Mesodermal cell (in vitro differentiated cells): ENCODE measurements at regions not wholly inside any gene's neighbourhood (a gene's known extent, or its start where the extent isn't known, plus 50 kb on each side); places are given as distances from the start of the nearest gene placed in this dataset.

ENCODE experiments used
- H3K27ac ChIP-seq: 2 replicates; pipeline ENCODE4 v1.7.0; 2013; ENCODE audit warnings: mild to moderate bottlenecking, low read depth, low read length, moderate library complexity; ENCODE audit not compliant: severe bottlenecking
- H3K36me3 ChIP-seq: 2 replicates; pipeline ENCODE4 v1.7.1; 2013; ENCODE audit warnings: mild to moderate bottlenecking, low read length, moderate library complexity; ENCODE audit not compliant: control insufficient read depth, insufficient read depth
- H3K4me1 ChIP-seq: one replicate; pipeline ENCODE4 v1.7.1; 2013; ENCODE audit warnings: mild to moderate bottlenecking, low read length; ENCODE audit not compliant: insufficient read depth, control insufficient read depth, poor library complexity, severe bottlenecking
- H3K4me3 ChIP-seq: 2 replicates; pipeline ENCODE4 v1.7.0; 2013; ENCODE audit warnings: low read length, control low read depth, mild to moderate bottlenecking; ENCODE audit not compliant: insufficient read depth, poor library complexity, severe bottlenecking; ENCODE audit errors: extremely low read depth
- H3K9me3 ChIP-seq: 2 replicates; pipeline ENCODE4 v1.7.1; 2013; ENCODE audit warnings: mild to moderate bottlenecking, low read length, moderate library complexity; ENCODE audit not compliant: control insufficient read depth
- WGBS, 2 experiments: methylation state at CpG; one replicate each; pipeline ENCODE4 v1.1.5; 2013; ENCODE audit warnings: missing lambda C conversion rate in 2 of 2; ENCODE audit not compliant: insufficient coverage in 2 of 2; 5-methylcytosine and 5-hydroxymethylcytosine counted together

DNA sequence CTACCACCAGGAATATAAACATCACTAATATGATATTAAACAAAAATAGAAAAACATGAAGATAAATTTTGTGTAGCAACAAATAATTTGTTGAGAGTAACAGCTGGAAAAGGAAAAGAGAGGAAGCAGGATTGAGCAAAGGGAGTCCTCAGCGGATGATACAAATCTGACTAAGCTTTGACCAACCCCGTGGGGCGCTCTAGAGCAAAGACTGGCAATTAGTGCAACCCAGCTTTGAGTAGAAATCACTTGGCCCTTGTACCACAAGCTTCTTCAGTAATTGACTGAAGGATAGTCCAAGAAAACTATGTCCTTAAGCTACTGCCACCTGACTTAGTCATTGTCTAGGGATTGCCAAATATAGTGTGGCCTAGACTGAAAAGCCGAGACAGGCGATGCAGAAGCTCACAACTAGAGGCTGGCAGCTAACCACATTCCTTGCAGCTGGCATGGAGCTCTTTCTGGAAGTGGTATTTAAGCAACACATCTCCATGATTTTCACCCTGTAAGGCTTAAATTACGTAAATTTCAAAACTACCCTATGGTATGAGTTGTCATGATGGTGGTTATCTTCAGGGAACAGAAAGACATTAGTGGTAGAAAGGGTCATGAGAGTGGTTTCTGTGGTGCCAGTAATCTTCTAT is 396.0 kb downstream of the PDGFC start:
- Histone ChIP-seq H3K9me3 (no peaks in the 10 kb centered on the region), H3K4me1 (peaks cover 9% of the 10 kb centered on the region), H3K36me3 (no peaks in the 10 kb centered on the region), H3K27ac (no peak overlapping the region), H3K4me3 (no peak overlapping the region)
- WGBS, 2 experiments: 79 to 83% methylated on average over 5 of the region's 6 CpGs

DNA sequence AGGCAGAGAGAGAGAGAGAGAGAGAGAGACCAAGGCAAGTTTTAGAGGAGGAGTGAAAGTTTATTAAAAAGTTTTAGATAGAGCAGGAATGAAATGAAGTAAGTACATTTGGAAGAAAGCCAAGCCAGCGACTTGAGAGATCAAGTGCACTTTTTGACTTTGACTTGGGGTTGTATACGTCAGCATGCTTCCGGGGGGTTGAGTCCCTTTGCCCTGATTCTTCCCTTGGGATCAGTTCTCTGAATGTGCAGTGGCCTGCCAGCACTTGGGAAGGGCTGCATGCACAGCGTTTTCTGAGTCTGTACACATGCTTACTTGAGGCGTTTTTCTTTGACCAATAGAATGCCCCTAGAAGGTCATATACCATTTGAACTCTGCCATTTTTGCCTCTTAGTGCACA is 400.5 kb downstream of the PDGFC start:
- H3K27ac ChIP-seq: no peak overlapping the region
- 73 to 76% methylated on average over 5 of the region's 5 CpGs for WGBS, 2 experiments
- no peaks in the 10 kb centered on the region for H3K36me3 ChIP-seq
- H3K4me1 ChIP-seq: no peaks in the 10 kb centered on the region
- H3K9me3 ChIP-seq: no peaks in the 10 kb centered on the region
- H3K4me3 ChIP-seq: no peak overlapping the region

DNA sequence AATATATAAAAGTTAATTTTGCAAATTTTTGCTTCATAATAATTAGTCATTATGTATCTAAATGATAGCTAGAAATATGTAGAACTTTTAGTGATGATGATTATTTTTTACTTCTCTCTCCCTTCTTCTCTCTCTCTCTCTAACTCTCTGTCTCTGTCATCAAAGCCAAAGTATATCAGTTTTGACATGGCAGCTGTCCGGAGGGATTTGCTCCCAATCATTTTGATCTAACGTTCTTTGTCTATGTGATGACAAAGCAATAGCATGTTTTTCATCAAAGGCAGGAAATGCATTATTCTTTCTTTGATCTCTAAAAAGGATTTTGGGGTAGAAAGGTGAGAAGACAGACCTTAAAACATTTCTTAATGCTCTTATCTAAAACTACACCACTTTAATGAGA is 402.1 kb downstream of the PDGFC start:
- H3K36me3 ChIP-seq: no peaks in the 10 kb centered on the region
- 88% methylated on average over 1 of the region's 2 CpGs; no CpG with 5 or more reads in 1 of the 2 experiments for WGBS, 2 experiments
- no peak overlapping the region for H3K27ac ChIP-seq
- no peaks in the 10 kb centered on the region for H3K4me1 ChIP-seq
- no peak overlapping the region for H3K4me3 ChIP-seq
- H3K9me3 ChIP-seq: no peaks in the 10 kb centered on the region

DNA sequence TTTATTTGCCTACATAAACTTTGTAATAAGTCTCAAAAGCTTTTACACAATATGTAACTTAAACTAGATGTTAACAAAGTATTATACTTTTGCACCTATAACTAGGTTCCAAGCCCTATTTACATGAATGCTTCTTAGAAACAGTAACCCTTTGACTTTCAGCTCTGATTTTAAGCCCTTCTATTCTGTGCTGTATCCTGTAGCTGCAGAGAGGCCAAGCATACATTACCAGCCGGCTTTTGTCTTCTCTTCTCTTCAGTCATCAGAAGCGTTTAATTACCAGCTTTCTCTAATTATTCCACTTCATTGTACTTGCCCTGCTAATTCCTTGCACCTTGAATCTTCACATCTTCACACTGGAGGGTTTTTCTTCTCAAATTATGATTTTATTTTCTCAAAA is 403.1 kb downstream of the PDGFC start:
- Histone ChIP-seq H3K36me3 (no peaks in the 10 kb centered on the region), H3K4me1 (no peaks in the 10 kb centered on the region), H3K9me3 (no peaks in the 10 kb centered on the region), H3K4me3 (no peak overlapping the region), H3K27ac (no peak overlapping the region)
- WGBS, 2 experiments: 19 to 40% methylated on average over 1 to 2 of the region's 2 CpGs

DNA sequence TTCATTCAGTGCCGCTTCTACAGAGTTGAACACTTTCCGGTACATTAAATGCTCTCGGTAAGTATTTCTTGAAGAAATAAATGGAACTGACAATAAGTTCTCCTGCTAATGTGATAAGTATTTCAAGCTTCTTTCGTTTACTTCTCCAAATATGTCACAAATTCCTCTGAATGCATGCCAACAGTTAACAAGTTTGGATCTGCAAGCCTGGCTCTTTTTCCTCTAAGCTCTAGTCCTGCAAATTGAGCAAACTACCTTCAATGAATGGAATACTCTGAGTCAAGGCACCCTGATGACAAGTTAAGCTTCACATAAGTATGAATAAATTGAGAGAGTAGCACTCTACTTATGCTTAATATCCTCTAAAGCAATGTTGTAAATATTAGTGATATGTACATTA is 403.6 kb downstream of the PDGFC start:
- no peaks in the 10 kb centered on the region for H3K36me3 ChIP-seq
- H3K27ac ChIP-seq: no peak overlapping the region
- H3K9me3 ChIP-seq: no peaks in the 10 kb centered on the region
- 20 to 79% methylated on average over 1 to 2 of the region's 4 CpGs for WGBS, 2 experiments
- no peaks in the 10 kb centered on the region for H3K4me1 ChIP-seq
- H3K4me3 ChIP-seq: no peak overlapping the region

DNA sequence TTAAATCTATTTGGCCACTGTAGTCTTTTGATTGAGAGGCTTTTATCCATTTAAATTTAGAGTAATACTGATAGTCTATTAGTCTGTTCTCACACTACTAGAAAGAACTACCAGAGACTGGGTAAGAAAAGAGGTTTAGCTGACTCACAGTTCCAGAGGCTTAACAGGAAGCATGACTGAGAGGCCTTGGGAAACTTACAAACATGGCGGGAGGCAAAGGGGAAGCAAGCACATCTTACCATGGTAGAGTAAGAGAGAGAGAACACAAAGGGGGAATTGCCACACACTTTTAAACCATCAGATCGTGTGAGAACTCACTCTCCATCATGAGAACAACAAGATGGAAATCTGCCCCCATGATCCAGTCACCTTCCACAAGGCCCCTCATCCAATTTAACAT is 410.9 kb downstream of the PDGFC start:
- Histone ChIP-seq H3K4me1 (no peaks in the 10 kb centered on the region), H3K4me3 (no peak overlapping the region), H3K27ac (no peak overlapping the region), H3K36me3 (no peaks in the 10 kb centered on the region), H3K9me3 (no peaks in the 10 kb centered on the region)
- 100% methylated on average over 2 of the region's 2 CpGs; no CpG with 5 or more reads in 1 of the 2 experiments for WGBS, 2 experiments

DNA sequence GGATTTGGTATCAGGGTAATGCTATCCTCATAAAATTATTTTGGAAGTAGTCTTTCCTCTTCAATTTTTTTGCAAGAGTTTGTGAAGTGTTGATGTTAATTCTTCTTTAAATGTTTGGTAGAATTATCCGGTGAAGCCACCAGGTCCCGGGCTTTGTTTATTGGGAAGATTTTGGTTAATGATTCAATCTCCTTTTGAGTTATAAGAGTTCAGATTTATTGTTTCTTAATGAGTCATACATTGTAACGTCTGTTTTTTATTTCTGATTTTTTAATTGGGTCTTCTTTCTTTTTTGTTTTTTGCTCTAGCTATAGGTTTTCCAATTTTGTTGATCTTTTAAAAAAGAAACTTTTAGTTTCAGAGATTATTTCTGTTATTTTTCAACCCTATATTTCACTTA is 412.3 kb downstream of the PDGFC start:
- WGBS, 2 experiments: 100% methylated on average over 1 to 2 of the region's 3 CpGs
- Histone ChIP-seq H3K9me3 (no peaks in the 10 kb centered on the region), H3K4me3 (no peak overlapping the region)

DNA sequence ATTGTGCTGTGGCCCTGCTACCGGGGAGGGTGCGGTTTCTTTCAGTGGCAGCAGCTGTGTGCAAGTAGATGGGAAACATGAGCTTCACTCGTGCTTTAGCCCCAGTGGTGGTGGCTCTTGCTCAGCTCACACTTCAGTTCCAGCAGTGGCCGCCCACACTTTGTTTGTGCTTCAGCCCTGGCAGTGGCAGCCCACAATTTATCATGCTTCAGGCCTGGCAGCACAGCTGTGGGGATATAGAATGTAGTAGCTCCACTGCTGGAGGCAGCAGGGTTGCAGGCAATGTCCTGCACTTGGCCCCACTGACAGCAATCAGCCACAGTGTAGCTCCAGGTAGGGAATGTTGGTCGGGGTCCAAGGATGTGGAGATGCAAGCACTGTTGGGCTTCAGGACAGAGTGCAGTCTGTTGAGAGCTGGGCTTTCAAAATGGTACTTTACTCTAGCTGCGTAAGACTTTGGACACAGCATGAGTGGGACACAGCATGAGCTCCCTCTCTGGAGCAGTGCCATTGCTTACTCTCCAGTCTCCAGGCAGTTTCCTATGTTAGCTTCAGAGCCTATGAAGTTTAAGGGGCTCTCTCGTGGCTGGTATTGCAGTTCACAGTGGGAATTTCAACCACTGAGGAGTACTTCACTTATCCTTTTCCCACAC is 413.1 kb downstream of the PDGFC start:
- no peak overlapping the region for H3K4me3 ChIP-seq
- no peaks in the 10 kb centered on the region for H3K9me3 ChIP-seq
- H3K27ac ChIP-seq: no peak overlapping the region
- H3K36me3 ChIP-seq: no peaks in the 10 kb centered on the region
- no peaks in the 10 kb centered on the region for H3K4me1 ChIP-seq
- 89 to 94% methylated on average over 6 of the region's 7 CpGs for WGBS, 2 experiments

More for the DNA sequence above, 412.3 kb downstream of the PDGFC start:
- no peak overlapping the region for H3K27ac ChIP-seq
- H3K4me1 ChIP-seq: no peaks in the 10 kb centered on the region
- H3K36me3 ChIP-seq: no peaks in the 10 kb centered on the region

DNA sequence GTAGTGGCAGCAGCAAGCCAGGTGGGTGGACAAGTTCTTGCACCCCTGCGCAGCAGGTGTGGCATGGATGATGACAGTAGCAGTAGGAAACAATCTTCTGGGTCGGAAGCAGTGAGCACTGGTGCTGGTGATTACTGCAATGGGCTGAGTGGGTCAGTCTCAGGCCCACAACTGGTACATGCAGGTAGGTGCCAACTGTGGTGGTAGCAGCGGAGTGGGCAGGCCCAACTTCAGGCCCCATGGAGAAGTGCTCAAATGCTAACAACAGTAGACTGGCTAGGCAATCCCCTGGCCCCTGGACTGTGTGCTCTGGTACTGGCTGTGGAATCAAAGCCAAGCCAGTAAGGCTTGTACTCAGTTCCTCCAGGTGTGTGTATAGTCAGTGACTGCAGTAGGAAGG is 413.7 kb downstream of the PDGFC start:
- 89 to 90% methylated on average over 3 of the region's 3 CpGs for WGBS, 2 experiments
- no peak overlapping the region for H3K4me3 ChIP-seq
- no peaks in the 10 kb centered on the region for H3K4me1 ChIP-seq
- H3K36me3 ChIP-seq: no peaks in the 10 kb centered on the region
- no peaks in the 10 kb centered on the region for H3K9me3 ChIP-seq
- no peak overlapping the region for H3K27ac ChIP-seq

DNA sequence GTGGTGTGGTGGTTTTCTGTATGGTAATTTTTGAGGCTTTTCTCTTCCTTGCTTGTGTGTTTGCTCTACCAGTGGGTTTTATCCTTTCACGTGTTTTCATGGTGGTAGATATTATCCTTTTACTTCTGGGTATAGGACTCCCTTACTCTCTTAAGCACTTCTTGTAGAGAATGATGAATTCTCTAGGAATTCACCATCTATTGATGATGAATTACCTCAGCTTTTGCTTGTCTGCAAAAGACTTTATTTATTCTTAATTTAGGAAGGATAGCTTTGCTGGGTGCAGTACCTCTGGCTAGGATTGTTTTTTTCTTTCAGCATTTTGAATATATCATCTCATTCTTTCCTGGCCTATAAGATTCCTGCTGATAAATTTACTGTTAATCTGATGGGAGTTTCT is 415.3 kb downstream of the PDGFC start:
- no CpG with 5 or more reads among the region's 1 CpG for WGBS, 2 experiments
- Histone ChIP-seq H3K9me3 (no peaks in the 10 kb centered on the region), H3K4me1 (no peaks in the 10 kb centered on the region), H3K36me3 (no peaks in the 10 kb centered on the region), H3K4me3 (no peak overlapping the region), H3K27ac (no peak overlapping the region)

DNA sequence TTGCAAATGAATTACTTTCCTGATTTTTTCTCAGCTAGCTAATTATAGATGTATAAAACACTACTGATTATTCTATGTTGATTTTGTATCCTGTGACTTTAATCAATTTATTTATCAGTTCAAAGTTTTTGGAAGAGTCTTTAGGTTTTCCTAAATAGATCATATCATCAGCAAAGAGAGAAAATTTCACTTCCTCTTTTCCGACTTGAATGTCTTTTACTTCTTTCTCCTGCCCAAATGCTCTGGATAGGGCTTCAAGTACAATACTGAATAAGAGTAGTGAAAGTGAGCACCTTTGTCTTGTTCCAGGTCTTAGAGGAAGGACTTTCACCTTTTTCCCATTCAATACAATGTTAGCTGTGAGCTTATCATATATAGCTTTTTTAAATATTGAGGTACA is 417.9 kb downstream of the PDGFC start:
- WGBS, 2 experiments: no CpG with 5 or more reads among the region's 1 CpG
- Histone ChIP-seq H3K4me3 (no peak overlapping the region), H3K9me3 (no peaks in the 10 kb centered on the region), H3K36me3 (no peaks in the 10 kb centered on the region), H3K27ac (no peak overlapping the region), H3K4me1 (no peaks in the 10 kb centered on the region)
